Ishikawa (cell line): ENCODE measurements at regions not wholly inside any gene's neighbourhood (a gene's known extent, or its start where the extent isn't known, plus 50 kb on each side); places are given as distances from the start of the nearest gene placed in this dataset.

Source experiments
- CEBPB ChIP-seq: IDR thresholded peaks from 2 replicates; pipeline ENCODE4 v1.6.1; 2012
- CREB1 ChIP-seq: IDR thresholded peaks from 2 replicates; pipeline ENCODE4 v1.6.1; 2012; ENCODE audit warnings: low read depth
- EGR1 ChIP-seq: IDR thresholded peaks from 2 replicates; pipeline ENCODE4 v1.6.1; 2012
- EP300 ChIP-seq: IDR thresholded peaks from 2 replicates; pipeline ENCODE4 v1.6.1; 2012; ENCODE audit warnings: borderline replicate concordance
- FOXM1 ChIP-seq: IDR thresholded peaks from 2 replicates; pipeline ENCODE4 v1.6.1; 2012; ENCODE audit warnings: low read depth, borderline replicate concordance
- NFIC ChIP-seq: IDR thresholded peaks from 2 replicates; pipeline ENCODE4 v1.6.1; 2012
- RAD21 ChIP-seq: IDR thresholded peaks from 2 replicates; pipeline ENCODE4 v1.6.1; 2012; ENCODE audit warnings: low read depth
- TAF1 ChIP-seq: IDR thresholded peaks from 2 replicates; pipeline ENCODE4 v1.6.1; 2012; ENCODE audit warnings: low read depth, mild to moderate bottlenecking
- TCF12 ChIP-seq: IDR thresholded peaks from 2 replicates; pipeline ENCODE4 v1.6.1; 2012; ENCODE audit warnings: low read depth
- TEAD4 ChIP-seq: IDR thresholded peaks from 2 replicates; pipeline ENCODE4 v1.6.1; 2012
- USF1 ChIP-seq: IDR thresholded peaks from 2 replicates; pipeline ENCODE4 v1.6.1; 2012
- YY1 ChIP-seq: IDR thresholded peaks from 2 replicates; pipeline ENCODE4 v1.6.1; 2012; ENCODE audit warnings: low read depth
- ZBTB7A ChIP-seq: IDR thresholded peaks from 2 replicates; pipeline ENCODE4 v1.6.1; 2012; ENCODE audit warnings: low read depth
- TF ChIP-seq, protein P1 (sequence below): IDR thresholded peaks from 2 replicates; pipeline ENCODE4 v1.6.1; 2012; ENCODE audit warnings: low read depth, mild to moderate bottlenecking
- TF ChIP-seq, protein P2 (sequence below): IDR thresholded peaks from 2 replicates; pipeline ENCODE4 v1.6.1; 2012

DNA sequence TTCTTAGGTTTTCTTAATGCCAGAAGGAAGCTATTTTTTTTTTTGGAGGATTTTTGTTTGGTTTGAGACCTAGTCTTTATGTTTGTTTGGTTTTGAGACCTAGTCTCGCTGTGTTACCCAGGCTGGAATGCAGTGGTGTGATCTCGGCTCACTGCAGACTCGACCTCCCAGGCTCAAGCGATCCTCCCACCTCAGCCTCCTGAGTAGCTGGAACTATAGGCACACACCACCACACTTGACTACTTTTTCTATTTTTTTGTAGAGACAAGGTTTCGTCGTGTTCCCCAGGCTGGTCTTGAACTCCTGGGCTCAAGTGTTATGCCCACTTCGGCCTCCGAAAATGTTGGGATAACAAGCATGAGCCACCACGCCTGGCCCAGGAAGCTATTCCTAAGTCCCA, 67.8 kb upstream of the NHSL1 start:
- TF ChIP-seq CREB1 (no peak), EGR1 (no peak), ZBTB7A (no peak), TEAD4 (no peak), YY1 (no peak), FOXM1 (no peak), TAF1 (no peak)
- TF ChIP-seq, protein P1, sequence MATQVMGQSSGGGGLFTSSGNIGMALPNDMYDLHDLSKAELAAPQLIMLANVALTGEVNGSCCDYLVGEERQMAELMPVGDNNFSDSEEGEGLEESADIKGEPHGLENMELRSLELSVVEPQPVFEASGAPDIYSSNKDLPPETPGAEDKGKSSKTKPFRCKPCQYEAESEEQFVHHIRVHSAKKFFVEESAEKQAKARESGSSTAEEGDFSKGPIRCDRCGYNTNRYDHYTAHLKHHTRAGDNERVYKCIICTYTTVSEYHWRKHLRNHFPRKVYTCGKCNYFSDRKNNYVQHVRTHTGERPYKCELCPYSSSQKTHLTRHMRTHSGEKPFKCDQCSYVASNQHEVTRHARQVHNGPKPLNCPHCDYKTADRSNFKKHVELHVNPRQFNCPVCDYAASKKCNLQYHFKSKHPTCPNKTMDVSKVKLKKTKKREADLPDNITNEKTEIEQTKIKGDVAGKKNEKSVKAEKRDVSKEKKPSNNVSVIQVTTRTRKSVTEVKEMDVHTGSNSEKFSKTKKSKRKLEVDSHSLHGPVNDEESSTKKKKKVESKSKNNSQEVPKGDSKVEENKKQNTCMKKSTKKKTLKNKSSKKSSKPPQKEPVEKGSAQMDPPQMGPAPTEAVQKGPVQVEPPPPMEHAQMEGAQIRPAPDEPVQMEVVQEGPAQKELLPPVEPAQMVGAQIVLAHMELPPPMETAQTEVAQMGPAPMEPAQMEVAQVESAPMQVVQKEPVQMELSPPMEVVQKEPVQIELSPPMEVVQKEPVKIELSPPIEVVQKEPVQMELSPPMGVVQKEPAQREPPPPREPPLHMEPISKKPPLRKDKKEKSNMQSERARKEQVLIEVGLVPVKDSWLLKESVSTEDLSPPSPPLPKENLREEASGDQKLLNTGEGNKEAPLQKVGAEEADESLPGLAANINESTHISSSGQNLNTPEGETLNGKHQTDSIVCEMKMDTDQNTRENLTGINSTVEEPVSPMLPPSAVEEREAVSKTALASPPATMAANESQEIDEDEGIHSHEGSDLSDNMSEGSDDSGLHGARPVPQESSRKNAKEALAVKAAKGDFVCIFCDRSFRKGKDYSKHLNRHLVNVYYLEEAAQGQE = no peak
- TF ChIP-seq, protein P2, sequence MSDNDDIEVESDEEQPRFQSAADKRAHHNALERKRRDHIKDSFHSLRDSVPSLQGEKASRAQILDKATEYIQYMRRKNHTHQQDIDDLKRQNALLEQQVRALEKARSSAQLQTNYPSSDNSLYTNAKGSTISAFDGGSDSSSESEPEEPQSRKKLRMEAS = no peak

DNA sequence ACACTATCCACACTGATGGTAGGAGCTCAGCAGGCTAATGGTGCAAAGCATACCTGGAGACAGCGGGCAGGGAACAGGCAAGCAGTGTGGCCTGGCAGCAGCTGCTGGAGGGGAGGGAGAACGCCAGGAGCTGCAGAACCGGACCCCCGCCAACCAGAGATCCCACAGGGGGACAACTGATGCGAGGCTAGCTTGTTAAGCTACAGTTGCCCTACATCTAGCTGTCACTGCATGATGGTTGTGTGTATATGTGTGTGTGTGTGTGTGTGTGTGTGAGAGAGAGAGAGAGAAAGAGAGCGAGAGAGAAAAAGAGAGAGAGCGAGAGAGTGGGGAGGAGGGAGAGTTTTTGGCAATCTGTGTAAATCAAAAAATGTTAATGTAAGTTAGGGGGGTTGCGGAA, 69.7 kb upstream of the NHSL1 start:
- TF ChIP-seq NFIC = no peak
- TF ChIP-seq TEAD4 = no peak
- no peak for TF ChIP-seq USF1
- TF ChIP-seq CREB1 = no peak
- TF ChIP-seq EGR1 = no peak
- TF ChIP-seq TAF1 = no peak
- TF ChIP-seq CEBPB = no peak
- TF ChIP-seq, protein P2 = no peak
- TF ChIP-seq, protein P1 = no peak
- no peak for TF ChIP-seq EP300
- TF ChIP-seq YY1 = no peak

- no peak for TF ChIP-seq EGR1
- no peak for TF ChIP-seq USF1
- no peak for TF ChIP-seq ZBTB7A
- TF ChIP-seq CEBPB = no peak
- TF ChIP-seq TAF1 = no peak
- TF ChIP-seq NFIC = no peak
Measured at GRCh38 chr6:138569554-138569953, 70.3 kb upstream of the NHSL1 start.

DNA sequence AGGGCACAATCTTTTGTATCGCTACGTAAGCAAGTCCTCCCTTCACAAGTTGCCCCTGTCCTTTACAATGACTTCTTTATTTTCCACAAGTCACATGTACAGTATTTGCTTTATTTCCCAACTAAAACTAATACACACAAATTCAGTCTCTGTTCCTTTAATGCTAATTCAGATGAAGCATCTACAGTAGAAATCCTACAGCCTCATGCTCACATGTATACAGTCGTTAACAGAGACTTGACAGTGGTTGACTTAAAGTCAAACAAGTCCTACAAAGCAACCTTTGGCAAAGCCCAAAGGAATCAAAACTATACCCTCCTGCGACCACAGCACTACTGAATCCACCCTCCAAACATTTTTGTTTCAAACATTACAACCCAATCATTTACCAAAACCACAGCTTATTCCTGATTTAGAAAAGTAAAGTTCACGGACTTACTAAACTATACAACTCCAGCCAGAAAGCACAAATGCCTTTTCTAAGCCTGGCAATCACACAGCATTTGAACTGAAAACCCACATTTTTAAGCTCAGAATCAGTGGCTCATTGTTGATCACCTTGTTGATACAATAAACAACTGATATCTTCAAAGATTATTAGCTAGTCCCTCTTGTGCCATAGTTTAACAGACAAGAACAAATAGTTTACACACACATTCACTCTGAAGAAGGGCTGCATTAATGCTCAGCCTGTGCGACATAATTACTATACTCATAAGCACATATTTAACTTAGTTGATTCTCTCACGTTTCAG, 70.9 kb upstream of the NHSL1 start:
- TF ChIP-seq USF1 (no peak), FOXM1 (no peak), ZBTB7A (no peak), TCF12 (no peak), EGR1 (no peak), CREB1 (no peak), CEBPB (no peak), NFIC (no peak), YY1 (no peak), RAD21 (no peak), TAF1 (no peak), EP300 (no peak), TEAD4 (no peak)
- TF ChIP-seq, protein P2 = no peak
- TF ChIP-seq, protein P1 = no peak
